DND-41 (cell line): ENCODE measurements at regions not wholly inside any gene's neighbourhood (a gene's known extent, or its start where the extent isn't known, plus 50 kb on each side); places are given as distances from the start of the nearest gene placed in this dataset.

ENCODE experiments used
- ATAC-seq: fragments of 200-7000 bp; cut with Tn5 transposase; 3 replicates; pipeline ENCODE4 v1.9.1; 2021; ENCODE audit warnings: low read depth; ENCODE audit not compliant: insufficient read depth
- DNase-seq: peaks from one replicate; pipeline ENCODE4 v3.0.0-alpha.2; 2020
- H2AFZ ChIP-seq: 2 replicates; pipeline ENCODE4 v1.6.0; 2012; ENCODE audit warnings: low read depth, low read length
- H3K27ac ChIP-seq: 2 replicates; pipeline ENCODE4 v1.5.1; 2012; ENCODE audit warnings: low read length, inconsistent platforms
- H3K27me3 ChIP-seq: fragments of 200-600 bp; sonication (generic); 2 replicates; pipeline ENCODE4 v1.6.0; 2012; ENCODE audit warnings: low read length, mild to moderate bottlenecking, inconsistent platforms; ENCODE audit not compliant: insufficient read depth, poor library complexity
- H3K36me3 ChIP-seq: 2 replicates; pipeline ENCODE4 v1.5.1; 2012; ENCODE audit warnings: low read length, inconsistent platforms; ENCODE audit not compliant: insufficient read depth
- H3K4me1 ChIP-seq: 2 replicates; pipeline ENCODE4 v1.5.1; 2012; ENCODE audit warnings: mild to moderate bottlenecking, low read length; ENCODE audit not compliant: insufficient read depth
- H3K4me2 ChIP-seq: 2 replicates; pipeline ENCODE4 v1.6.0; 2012; ENCODE audit warnings: mild to moderate bottlenecking, moderate library complexity, low read length, inconsistent platforms; ENCODE audit not compliant: insufficient read depth
- H3K4me3 ChIP-seq, 2 experiments: fragments of 200-600 bp in 1 of 2; shearing (Covaris generic) in 1 of 2; 2 replicates each; pipeline ENCODE4 v1.5.1; 2012 to 2016; ENCODE audit warnings: inconsistent platforms in 2 of 2, low read length in 2 of 2, mild to moderate bottlenecking in 2 of 2, low read depth in 1 of 2, moderate library complexity in 1 of 2
- H3K79me2 ChIP-seq: 2 replicates; pipeline ENCODE4 v1.6.0; 2012; ENCODE audit warnings: low read length, inconsistent platforms; ENCODE audit not compliant: insufficient read depth
- H3K9ac ChIP-seq: 2 replicates; pipeline ENCODE4 v1.6.0; 2012; ENCODE audit warnings: low read depth, mild to moderate bottlenecking, inconsistent platforms, low read length, moderate library complexity
- H3K9me3 ChIP-seq: 2 replicates; pipeline ENCODE4 v1.5.1; 2012; ENCODE audit warnings: low read length, moderate library complexity, mild to moderate bottlenecking, inconsistent platforms; ENCODE audit not compliant: insufficient read depth, severe bottlenecking
- H4K20me1 ChIP-seq: 2 replicates; pipeline ENCODE4 v1.6.0; 2012; ENCODE audit warnings: low read length; ENCODE audit not compliant: insufficient read depth
- EZH2 ChIP-seq: IDR thresholded peaks from 3 replicates; pipeline ENCODE4 v1.6.1; 2012; ENCODE audit warnings: borderline replicate concordance, low read depth, mild to moderate bottlenecking, moderate library complexity, low read length, inconsistent platforms; ENCODE audit not compliant: severe bottlenecking
- TF ChIP-seq, protein P1 (sequence below): IDR thresholded peaks from 2 replicates; pipeline ENCODE4 v1.5.1; 2012; ENCODE audit warnings: borderline replicate concordance, low read length, moderate library complexity, mild to moderate bottlenecking; ENCODE audit not compliant: poor library complexity, severe bottlenecking; ENCODE audit errors: extremely low read depth

GRCh38 chr7:98555403-98555802 lies 61.7 kb upstream of the NPTX2 start:
- DNase-seq (no peak), ATAC-seq (no peak)
- Histone ChIP-seq H4K20me1 (no peaks in the 10 kb centered on the region), H3K36me3 (no peaks in the 10 kb centered on the region), H2AFZ (no peak overlapping the region), H3K9me3 (peaks cover 7% of the 10 kb centered on the region), H3K4me2 (no peak overlapping the region), H3K79me2 (no peaks in the 10 kb centered on the region), H3K4me3 (no peak overlapping the region), H3K9ac (no peak overlapping the region), H3K27me3 (no peaks in the 10 kb centered on the region), H3K4me1 (no peaks in the 10 kb centered on the region), H3K27ac (no peak overlapping the region)
- TF ChIP-seq, protein P1, sequence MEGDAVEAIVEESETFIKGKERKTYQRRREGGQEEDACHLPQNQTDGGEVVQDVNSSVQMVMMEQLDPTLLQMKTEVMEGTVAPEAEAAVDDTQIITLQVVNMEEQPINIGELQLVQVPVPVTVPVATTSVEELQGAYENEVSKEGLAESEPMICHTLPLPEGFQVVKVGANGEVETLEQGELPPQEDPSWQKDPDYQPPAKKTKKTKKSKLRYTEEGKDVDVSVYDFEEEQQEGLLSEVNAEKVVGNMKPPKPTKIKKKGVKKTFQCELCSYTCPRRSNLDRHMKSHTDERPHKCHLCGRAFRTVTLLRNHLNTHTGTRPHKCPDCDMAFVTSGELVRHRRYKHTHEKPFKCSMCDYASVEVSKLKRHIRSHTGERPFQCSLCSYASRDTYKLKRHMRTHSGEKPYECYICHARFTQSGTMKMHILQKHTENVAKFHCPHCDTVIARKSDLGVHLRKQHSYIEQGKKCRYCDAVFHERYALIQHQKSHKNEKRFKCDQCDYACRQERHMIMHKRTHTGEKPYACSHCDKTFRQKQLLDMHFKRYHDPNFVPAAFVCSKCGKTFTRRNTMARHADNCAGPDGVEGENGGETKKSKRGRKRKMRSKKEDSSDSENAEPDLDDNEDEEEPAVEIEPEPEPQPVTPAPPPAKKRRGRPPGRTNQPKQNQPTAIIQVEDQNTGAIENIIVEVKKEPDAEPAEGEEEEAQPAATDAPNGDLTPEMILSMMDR: no peak
- no peak for TF ChIP-seq EZH2

GRCh38 chr7:98553666-98554065 lies 63.4 kb upstream of the NPTX2 start:
- Histone ChIP-seq H3K79me2 (no peaks in the 10 kb centered on the region), H3K9ac (no peak overlapping the region), H3K4me2 (no peak overlapping the region), H4K20me1 (no peaks in the 10 kb centered on the region), H2AFZ (no peak overlapping the region), H3K4me1 (no peaks in the 10 kb centered on the region), H3K27me3 (no peaks in the 10 kb centered on the region), H3K4me3 (no peak overlapping the region), H3K36me3 (no peaks in the 10 kb centered on the region), H3K9me3 (peaks cover 7% of the 10 kb centered on the region), H3K27ac (no peak overlapping the region)
- TF ChIP-seq, protein P1: no peak
- no peak for TF ChIP-seq EZH2
- no peak for ATAC-seq
- DNase-seq: no peak

GRCh38 chr7:98551611-98552273 lies 65.3 kb upstream of the NPTX2 start:
- no peak for ATAC-seq

More at GRCh38 chr7:98551611-98552273, 65.3 kb upstream of the NPTX2 start:
- Histone ChIP-seq H3K27ac (no peak overlapping the region), H3K27me3 (no peaks in the 10 kb centered on the region), H3K4me2 (no peak overlapping the region), H2AFZ (no peak overlapping the region), H3K9me3 (peaks cover 7% of the 10 kb centered on the region), H3K9ac (no peak overlapping the region), H3K4me1 (no peaks in the 10 kb centered on the region), H4K20me1 (no peaks in the 10 kb centered on the region; the same call in 1 of the 2 replicates), H3K4me3 (no peak overlapping the region), H3K36me3 (no peaks in the 10 kb centered on the region), H3K79me2 (no peaks in the 10 kb centered on the region)
- DNase-seq: no peak
- no peak for TF ChIP-seq EZH2
- TF ChIP-seq, protein P1: no peak
